Kidney glomerular epithelial cell (primary cell): ENCODE measurements at regions not wholly inside any gene's neighbourhood (a gene's known extent, or its start where the extent isn't known, plus 50 kb on each side); places are given as distances from the start of the nearest gene placed in this dataset.
A peak's percentile ranks its signal among the peaks of the same experiment; 100 is the strongest.

Source experiments
- DNase-seq: peaks from one replicate; lab custom pipeline; 2025; lab: John Stamatoyannopoulos, UW

GRCh38 chr9:16025627-16026026, 472.8 kb downstream of the CCDC171 start:
- DNase-seq, result no peak

- no peak for DNase-seq
Observed at GRCh38 chr9:16026886-16027285, 474.0 kb downstream of the CCDC171 start.

- DNase-seq, result no peak
Observed at GRCh38 chr9:16028548-16028947, 475.7 kb downstream of the CCDC171 start.

- DNase-seq, result no peak
Observed at GRCh38 chr9:16029046-16029615, 476.3 kb downstream of the CCDC171 start.

GRCh38 chr9:16029796-16030363, 477.0 kb downstream of the CCDC171 start:
- DNase-seq, result no peak

- DNase-seq, result peak; percentile 93
Observed at GRCh38 chr9:16030528-16031185, 477.8 kb downstream of the CCDC171 start.

GRCh38 chr9:16031486-16031885, 478.6 kb downstream of the CCDC171 start:
- no peak for DNase-seq

- DNase-seq, result peak; percentile 96
Observed at GRCh38 chr9:16031971-16032370, 479.1 kb downstream of the CCDC171 start.

GRCh38 chr9:16032799-16033198, 480.0 kb downstream of the CCDC171 start:
- DNase-seq, result peak; percentile 87

GRCh38 chr9:16033253-16033652, 480.4 kb downstream of the CCDC171 start:
- no peak for DNase-seq

GRCh38 chr9:16033921-16034691, 481.3 kb downstream of the CCDC171 start:
- no peak for DNase-seq

- no peak for DNase-seq
Observed at GRCh38 chr9:16039218-16039987, 486.6 kb downstream of the CCDC171 start.

GRCh38 chr9:16039988-16040761, 487.3 kb downstream of the CCDC171 start:
- peak; percentile 91 for DNase-seq

GRCh38 chr9:16043756-16044578, 491.1 kb downstream of the CCDC171 start:
- DNase-seq, result no peak

- DNase-seq, result no peak
Observed at GRCh38 chr9:16044579-16044881, 491.7 kb downstream of the CCDC171 start.

- DNase-seq, result no peak
Observed at GRCh38 chr9:16045651-16046280, 492.9 kb downstream of the CCDC171 start.

GRCh38 chr9:16046713-16047112, 493.9 kb downstream of the CCDC171 start:
- DNase-seq, result no peak

GRCh38 chr9:16048129-16048528, 495.3 kb downstream of the CCDC171 start:
- no peak for DNase-seq

GRCh38 chr9:16052146-16052545, 499.3 kb downstream of the CCDC171 start:
- no peak for DNase-seq
